CD4-positive, alpha-beta T cell treated with Interleukin-4 for 4 hours (primary cell): ENCODE measurements at regions not wholly inside any gene's neighbourhood (a gene's known extent, or its start where the extent isn't known, plus 50 kb on each side); places are given as distances from the start of the nearest gene placed in this dataset.

ENCODE experiments used
- DNase-seq: peaks from one replicate; pipeline ENCODE4 v3.0.0-alpha.2; 2020

DNA sequence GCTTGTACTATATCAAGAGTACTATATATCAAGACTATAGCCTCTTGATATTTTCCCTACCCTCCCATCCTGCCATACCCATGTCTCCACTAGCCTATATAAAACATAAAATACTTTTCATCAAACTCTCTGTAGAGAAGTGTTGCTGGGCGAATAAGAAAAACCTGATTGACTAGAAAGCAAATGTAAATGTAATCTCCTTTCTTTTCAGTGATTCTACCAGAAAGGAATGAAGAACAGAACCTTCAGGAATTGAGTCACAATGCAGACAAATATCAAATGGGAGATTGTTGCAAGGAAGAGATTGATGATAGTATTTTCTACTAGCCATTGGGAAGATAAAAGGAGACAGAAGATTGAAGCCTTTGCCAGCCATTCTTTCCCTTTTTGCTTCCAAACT lies 89.2 kb downstream of the KCNRG start:
- no peak for DNase-seq

DNA sequence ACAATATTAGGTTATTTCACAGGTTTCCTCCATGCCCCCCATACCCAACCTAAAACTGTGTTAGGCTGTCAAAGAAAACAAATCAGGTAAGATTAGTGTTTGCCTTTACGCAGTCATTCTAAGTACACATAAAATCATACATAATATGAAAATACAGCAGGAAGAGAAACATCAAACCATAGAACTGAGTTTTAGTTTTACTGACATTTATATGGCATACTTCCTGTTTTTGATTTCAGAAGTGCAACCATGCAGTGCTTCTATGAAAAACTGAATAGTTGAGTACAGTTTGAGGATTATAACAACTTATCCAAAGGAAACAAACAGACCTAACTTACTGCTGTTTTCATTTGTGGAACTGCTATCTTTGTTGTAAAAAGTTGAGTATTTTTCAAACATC lies 91.3 kb downstream of the KCNRG start:
- DNase-seq: no peak

GRCh38 chr13:50107205-50107604 lies 92.0 kb downstream of the KCNRG start:
- DNase-seq: no peak

DNA sequence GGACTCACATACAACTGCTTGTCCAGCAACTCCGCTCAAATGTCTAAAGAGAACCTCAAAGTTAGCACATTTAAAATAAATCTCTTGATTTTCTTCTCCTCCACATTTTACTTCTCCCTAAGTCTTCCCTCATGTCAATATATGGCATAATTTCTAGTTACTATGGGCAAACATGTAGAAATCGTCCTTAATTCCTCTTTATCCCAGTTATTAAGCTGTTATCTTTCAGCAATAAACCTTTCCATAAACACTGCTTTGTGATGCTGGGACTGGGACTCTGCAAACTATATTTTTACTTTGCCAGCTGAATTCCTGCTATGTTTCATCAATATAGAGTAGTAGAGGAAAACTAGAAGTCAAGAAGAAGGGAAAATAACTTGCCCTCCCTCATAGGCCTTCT lies 99.7 kb downstream of the KCNRG start:
- no peak for DNase-seq

DNA sequence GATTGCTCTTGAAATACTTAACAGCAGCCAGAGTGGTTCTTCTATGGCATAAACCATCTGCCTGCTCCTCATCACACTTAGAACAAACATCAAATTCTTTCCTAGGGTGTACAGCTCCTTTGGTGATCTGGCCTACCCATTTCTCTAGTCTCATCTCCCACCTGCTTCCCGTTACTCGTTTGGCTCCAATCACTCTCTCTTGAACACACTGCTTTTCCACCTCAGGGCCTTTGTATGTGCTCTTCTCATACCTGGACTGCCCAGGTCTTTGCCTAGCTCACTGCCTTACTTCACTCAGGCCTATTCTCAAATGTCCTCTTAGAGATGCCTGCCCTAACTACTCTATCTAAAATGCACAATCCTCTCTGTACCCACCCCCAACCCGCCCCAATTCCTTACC lies 100.5 kb downstream of the KCNRG start:
- no peak for DNase-seq

DNA sequence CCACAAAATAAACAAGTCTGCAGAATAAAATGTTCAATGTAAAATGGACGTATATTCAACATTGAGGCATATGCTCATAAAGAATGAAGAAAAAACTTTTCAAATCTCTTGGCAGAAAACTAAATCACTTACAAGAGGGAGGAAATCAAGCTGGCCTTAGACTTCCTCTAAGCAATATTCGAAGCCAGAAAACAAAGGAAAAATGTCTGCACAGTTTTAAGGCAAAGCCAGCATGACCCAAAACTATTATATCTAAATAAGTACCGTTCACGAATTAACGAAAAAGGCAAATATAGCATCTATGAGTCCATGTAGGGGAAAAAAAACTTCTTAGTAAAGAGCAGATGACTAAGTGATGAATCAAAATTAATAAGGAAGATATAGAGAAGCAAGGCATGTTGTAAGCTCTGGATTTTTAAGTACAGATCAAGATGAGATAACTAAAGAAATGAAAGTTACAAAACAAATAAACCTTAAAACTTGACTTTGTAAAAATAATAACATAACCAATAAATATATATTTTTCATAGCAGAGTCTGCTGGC lies 101.3 kb downstream of the KCNRG start:
- DNase-seq: no peak

DNA sequence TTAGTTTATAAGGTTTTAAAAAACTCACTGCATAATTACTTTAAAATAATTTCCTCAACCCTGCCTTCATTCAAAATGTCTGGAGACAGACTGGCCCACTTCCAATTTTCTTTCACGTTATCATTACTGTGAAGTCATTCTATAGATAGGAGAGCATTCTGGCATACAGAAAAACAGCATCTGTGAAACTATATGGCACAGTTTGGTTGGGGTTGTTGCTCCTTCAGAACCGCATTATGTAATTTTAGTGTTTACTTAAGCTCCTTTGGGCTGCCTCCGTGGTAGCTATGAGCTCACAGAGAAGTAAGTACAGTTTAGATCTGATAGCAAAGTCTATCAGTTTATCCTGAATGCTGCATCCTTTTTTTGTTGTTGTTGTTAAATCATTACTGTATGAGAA lies 104.3 kb downstream of the KCNRG start:
- no peak for DNase-seq

- DNase-seq: no peak
These were observed 107.2 kb downstream of the KCNRG start for GRCh38 chr13:50122455-50122854.

DNA sequence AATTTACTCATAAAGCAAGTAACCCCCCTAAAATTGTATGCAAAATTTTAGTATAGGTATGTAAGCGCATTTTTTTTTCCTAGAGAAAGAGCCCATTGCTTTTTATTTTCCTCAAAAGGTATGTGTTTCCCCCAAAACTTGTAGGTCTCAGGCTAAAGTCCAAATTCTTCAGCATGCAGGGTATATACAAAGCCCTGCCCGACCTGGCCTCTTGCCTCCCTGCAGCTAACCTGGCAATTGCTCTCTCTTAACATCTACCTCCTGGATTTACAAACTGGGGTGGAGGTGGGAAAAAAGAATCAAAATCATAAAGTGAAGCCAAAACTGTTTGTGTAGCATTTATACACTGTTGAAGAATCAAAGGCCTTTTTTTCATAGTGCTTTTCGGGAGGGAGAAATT lies 107.8 kb downstream of the KCNRG start:
- DNase-seq: no peak

DNA sequence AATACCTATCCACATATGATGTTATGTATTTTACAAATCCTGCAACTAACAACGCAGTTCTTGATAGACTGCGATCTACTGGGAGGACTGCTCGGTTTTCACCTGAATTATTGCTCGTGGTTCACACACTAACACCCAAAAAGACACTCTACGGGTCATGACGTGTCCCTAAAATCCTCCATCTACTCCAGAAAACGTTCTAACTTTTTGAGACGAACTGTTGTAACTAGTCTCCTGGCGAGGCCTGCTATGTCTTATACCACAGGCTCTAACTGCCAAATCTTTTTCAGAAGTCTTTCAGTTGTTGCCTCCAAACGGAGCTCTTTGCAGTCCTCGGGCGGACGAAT lies 108.2 kb downstream of the KCNRG start:
- no peak for DNase-seq

GRCh38 chr13:50123862-50124535 lies 108.8 kb downstream of the KCNRG start:
- DNase-seq: peak; percentile 78

DNA sequence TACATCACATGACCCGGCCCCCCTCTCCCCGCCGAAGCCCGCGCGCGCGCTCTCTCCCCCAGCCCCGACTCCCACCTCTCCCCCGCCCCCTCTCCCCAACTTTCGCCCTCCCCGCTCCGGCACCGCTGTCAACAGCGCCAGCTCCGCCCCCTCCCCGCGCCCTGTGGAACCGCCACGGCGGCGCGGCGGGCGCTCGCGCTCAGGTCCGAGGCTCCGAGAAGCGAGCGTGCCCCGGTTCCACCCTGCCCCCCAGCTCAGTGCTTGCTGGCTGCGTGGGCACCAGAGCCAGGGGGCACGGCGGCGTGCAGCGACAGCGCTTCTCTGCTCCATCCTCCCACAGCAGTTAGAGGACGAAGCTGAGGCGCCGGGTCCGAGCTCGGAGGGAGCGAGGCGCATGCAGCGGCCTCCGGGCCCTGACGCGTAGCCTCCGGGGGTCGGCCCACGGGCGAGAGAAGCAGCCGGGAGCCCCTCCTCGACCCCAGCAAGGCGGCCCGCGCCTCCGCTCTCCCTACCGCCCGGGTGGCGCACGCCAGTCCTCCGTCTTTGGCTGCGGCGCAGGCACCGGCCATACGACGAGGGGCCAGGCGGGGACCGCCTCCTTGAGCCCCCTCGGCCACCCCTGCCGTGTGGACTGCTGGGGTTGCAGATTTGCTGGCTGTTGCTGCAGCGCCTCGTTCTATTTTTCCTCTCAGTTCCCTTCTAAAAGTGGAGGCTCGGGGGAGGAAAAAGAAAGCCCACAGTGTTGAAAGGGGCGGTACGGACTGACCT lies 109.5 kb downstream of the KCNRG start:
- DNase-seq: peak; percentile 97

- DNase-seq: no peak
These were observed 110.0 kb downstream of the KCNRG start for GRCh38 chr13:50125304-50125553.

GRCh38 chr13:50125554-50126262 lies 110.5 kb downstream of the KCNRG start:
- peak; percentile 93 for DNase-seq

DNA sequence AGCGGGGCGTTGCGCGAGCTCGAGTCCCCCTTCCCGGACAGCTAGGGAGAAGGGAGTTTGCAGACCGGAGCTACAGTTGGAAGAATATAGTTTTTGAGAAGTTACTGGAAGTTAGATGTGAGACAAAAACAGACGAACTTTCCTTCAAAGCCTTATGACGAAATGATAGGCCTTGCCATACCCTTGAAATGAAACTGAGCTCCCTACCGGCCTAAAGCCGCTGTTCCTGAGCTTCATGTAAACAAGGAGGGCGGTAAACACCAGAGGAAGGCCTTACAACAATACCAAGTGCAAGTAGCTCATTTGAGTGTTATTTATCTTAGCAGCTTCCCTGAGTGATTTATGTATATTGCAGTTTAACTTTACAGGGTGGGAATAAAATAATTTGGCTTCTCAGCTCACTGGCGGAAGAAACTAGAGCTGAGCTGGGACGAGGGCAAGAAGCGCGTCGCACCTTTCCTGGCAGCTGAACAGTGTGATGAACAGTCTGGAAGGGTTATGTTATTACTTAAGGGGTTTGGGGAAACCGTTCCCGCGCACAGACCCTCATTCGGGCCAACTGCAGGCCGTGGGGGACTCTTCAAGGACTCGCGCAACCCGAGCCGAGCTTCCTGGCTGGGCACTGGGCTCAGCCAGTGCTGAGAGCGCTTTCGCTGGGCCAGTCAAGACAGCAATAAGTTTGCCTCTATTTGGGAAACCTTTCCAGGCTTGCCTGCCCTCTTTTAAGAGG lies 111.2 kb downstream of the KCNRG start:
- peak; percentile 46 for DNase-seq

DNA sequence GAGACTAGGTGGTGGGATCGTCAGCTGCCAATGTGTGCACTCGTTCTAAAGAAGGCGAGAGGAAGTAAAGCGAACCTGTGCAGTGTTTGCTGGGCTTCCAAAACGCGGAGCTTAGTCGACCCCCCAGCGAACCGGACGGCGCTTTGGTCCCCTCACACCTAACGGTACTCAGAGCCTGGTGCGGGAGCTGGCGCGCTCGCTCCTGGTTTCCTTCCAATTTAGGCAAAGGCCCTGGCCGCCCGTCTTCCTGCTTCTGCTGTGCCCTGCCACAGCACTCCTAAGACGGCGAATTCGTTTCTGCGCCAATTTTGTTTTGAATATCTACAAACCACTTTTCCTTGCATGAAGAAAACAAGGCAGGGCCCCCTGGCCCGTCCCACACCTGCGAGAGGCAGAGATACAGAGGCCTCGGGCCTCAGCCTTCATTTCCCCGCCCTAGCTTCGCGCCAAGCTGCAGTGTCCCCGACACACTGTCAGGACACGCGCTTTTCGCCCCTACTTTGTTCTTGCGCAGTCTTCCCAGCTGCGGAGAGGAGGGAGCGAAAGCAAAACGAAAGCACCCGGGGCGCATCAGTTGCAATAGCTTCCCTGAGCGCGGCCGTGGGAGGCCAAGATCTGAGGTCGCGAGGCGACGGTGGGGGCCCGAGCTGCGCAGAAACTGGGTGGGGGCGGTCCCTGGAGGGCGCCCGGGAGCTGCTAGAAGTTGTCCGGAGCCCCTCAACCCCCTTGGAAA lies 111.9 kb downstream of the KCNRG start:
- DNase-seq: peak; percentile 56

DNA sequence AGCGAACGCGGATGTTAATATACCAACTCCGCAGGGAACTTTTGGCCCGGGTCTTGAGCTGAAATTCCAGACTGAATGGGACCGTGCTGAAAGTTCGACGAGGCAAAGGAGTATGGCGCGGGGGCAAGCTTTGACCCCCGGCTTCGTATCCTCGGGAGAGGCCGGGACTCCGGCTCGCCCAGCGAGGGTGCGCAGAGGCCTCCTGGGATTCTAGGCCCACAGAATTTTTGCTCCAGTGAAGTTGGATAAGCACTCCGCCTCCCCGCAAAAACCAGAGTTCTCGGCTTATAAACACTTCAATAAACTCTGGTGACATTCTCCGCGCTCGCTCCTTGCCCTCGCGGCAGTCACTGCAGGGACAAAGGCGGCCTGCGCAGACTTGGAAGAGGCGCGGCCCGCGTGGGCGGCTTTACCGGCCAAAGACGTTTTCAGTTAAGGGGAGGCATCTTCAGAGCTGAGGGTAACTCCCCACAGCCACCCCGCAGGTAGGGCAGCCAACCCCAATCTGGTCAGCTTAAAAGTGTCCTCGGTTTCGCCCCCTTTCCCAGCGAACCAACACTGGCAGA lies 112.6 kb downstream of the KCNRG start:
- DNase-seq: no peak

GRCh38 chr13:50128428-50128931 lies 113.2 kb downstream of the KCNRG start:
- DNase-seq: peak; percentile 40

DNA sequence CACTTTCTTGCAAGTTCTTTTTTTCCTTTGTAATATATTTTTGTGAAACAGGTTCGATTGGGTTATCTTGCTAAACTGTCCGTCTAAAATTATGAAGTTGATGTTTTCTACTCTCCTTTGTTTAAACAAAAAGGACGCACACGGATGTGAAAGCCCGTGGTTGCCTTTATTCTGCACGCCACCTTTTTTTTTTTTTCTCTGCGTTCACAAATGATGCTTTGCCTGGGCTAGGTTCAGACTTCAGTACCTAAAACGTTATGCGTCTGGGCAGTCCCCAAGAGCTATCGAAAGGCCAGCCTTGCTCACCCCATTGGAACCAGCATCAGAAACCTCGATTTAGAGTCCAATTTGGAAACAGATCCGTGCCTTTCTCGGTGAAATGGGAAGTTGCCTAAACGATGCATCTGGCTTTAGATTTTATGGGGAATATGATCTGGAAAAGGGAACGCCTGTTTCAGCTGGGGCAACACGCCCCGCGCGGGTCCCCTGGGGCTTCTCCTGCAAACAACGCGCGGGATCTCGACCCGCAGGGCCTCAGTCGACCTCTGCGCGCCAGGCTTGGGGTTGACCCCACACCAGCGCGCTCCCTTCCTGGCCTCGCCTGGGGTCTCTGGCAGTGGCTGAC lies 113.9 kb downstream of the KCNRG start:
- no peak for DNase-seq

GRCh38 chr13:50129706-50130122 lies 114.5 kb downstream of the KCNRG start:
- DNase-seq: no peak

DNA sequence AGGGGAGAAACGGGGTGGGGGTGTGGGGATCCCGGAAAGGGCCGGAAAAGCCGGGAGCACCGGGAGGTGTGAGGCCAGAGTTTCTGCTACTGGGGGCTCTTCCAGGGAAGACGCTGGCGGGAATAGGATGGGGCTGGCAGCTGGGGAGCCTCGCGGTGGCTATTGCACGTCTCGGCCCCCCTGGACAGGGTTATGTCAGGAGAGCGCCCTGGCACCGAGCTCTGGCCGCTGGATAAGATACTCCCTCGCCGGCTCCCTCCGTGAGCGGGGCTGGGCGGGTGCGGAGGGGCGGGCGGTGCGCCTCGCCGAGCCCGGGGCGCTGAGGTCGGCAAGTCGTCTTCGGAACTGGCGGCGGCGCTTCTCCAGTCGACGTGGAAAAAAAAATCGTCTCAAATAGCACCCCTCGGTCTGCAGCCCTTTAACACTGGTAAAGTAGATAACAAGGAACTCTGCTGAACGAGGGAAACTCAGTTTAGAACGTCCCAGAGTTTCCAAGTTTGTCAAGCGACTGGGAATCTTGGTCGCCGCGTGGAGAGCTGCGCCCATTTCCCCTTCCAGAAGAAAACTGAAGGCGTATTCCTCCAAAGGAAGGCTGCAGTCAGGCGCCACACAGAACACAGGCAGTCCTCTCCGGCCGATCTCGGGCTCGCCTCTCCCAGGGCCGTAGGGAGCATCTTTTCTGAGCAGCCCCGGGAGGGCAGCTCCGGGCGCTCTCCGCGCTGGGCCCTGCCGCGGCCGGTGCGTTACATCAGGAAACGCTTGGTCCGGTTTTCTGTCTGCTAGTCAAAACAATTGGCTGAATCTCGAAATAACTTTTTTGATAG lies 115.1 kb downstream of the KCNRG start:
- peak; percentile 31 for DNase-seq
